ENCODE measurements at regions not wholly inside any gene's neighbourhood (a gene's known extent, or its start where the extent isn't known, plus 50 kb on each side); places are given as distances from the start of the nearest gene placed in this dataset.

DNA sequence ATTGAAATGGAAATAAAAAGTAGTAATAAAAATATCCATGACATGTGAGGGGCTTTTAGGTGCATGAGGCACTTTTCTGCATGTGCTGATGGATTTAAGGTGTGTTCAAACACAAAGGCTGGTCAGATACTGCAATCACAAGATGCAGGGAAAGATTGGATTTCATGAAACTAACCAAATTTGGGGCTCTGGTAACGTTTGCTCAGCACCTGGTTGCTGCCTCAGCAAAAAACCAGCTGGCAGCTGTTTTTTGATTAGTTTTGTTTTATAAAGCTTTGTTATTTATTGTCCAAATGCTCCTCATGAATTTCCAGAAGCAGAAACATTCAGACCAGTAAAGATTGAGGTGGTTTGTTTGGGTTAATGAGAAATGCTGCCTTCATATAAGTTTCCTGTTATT lies 195.7 kb upstream of the NRG3 start:
- H3K4me2 ChIP-seq (ENCODE audit: low read length) = no peak overlapping the region
- H3K9me3 ChIP-seq (ENCODE audit: control insufficient read depth, insufficient read depth, low read length) = no peaks in the 10 kb centered on the region
- no peaks in the 10 kb centered on the region for H3F3A ChIP-seq (ENCODE audit: control insufficient read depth, insufficient read depth)
- H3K4me3 ChIP-seq (ENCODE audit: low read length) = no peak overlapping the region
- TF ChIP-seq, protein P1, sequence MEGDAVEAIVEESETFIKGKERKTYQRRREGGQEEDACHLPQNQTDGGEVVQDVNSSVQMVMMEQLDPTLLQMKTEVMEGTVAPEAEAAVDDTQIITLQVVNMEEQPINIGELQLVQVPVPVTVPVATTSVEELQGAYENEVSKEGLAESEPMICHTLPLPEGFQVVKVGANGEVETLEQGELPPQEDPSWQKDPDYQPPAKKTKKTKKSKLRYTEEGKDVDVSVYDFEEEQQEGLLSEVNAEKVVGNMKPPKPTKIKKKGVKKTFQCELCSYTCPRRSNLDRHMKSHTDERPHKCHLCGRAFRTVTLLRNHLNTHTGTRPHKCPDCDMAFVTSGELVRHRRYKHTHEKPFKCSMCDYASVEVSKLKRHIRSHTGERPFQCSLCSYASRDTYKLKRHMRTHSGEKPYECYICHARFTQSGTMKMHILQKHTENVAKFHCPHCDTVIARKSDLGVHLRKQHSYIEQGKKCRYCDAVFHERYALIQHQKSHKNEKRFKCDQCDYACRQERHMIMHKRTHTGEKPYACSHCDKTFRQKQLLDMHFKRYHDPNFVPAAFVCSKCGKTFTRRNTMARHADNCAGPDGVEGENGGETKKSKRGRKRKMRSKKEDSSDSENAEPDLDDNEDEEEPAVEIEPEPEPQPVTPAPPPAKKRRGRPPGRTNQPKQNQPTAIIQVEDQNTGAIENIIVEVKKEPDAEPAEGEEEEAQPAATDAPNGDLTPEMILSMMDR (IDR thresholded peaks at IDR 0.05; ENCODE audit: low read depth, low read length, poor library complexity, severe bottlenecking) = no peak
- TF ChIP-seq EZH2phosphoT487 (IDR thresholded peaks at IDR 0.05; ENCODE audit: borderline replicate concordance, low read length) = no peak
- H4K20me1 ChIP-seq (ENCODE audit: control insufficient read depth, insufficient read depth, low read depth, low read length) = no peaks in the 10 kb centered on the region
- no peaks in the 10 kb centered on the region for H3K27me3 ChIP-seq (ENCODE audit: control insufficient read depth, low read length)
- no peaks in the 10 kb centered on the region for H3K4me1 ChIP-seq (ENCODE audit: control insufficient read depth, low read length)
- H3K9me2 ChIP-seq (replicated peaks; ENCODE audit: control insufficient read depth, low read length) = no peaks in the 10 kb centered on the region
- H3K79me2 ChIP-seq (ENCODE audit: control insufficient read depth, low read length) = no peaks in the 10 kb centered on the region
- no peak overlapping the region for H3K27ac ChIP-seq (ENCODE audit: low read depth, low read length)
- no peaks in the 10 kb centered on the region for H3K36me3 ChIP-seq (ENCODE audit: control insufficient read depth, low read length)

DNA sequence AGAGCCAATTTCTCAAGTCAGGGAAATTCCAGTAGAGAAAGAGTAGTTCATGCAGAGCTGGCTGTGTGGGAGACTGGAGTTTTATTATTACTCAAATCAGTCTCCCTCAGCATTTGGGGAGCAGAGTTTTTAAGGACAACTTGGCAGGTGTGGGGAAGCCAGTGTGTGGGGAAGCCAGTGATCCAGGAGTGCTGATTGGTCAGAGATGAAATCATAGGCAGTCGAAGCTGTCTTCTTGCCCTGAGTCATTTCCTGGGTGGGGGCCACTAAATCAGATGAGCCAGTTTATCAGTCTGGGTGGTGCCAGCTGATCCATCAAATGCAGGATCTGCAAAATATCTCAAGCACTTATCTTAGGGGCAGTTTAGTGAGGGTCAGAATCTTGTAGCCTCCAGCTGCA lies 194.6 kb upstream of the NRG3 start:
- H3K9me2 ChIP-seq (replicated peaks; ENCODE audit: control insufficient read depth, low read length) = no peaks in the 10 kb centered on the region
- H3K36me3 ChIP-seq (ENCODE audit: control insufficient read depth, low read length) = no peaks in the 10 kb centered on the region
- H3K27ac ChIP-seq (ENCODE audit: low read depth, low read length) = no peak overlapping the region
- H4K20me1 ChIP-seq (ENCODE audit: control insufficient read depth, insufficient read depth, low read depth, low read length) = no peaks in the 10 kb centered on the region
- H3K4me1 ChIP-seq (ENCODE audit: control insufficient read depth, low read length) = no peaks in the 10 kb centered on the region
- no peak overlapping the region for H3K4me3 ChIP-seq (ENCODE audit: low read length)
- H3K27me3 ChIP-seq (ENCODE audit: control insufficient read depth, low read length) = no peaks in the 10 kb centered on the region
- no peaks in the 10 kb centered on the region for H3K79me2 ChIP-seq (ENCODE audit: control insufficient read depth, low read length)
- H3F3A ChIP-seq (ENCODE audit: control insufficient read depth, insufficient read depth) = no peaks in the 10 kb centered on the region
- no peaks in the 10 kb centered on the region for H3K9me3 ChIP-seq (ENCODE audit: control insufficient read depth, insufficient read depth, low read length)
- H3K4me2 ChIP-seq (ENCODE audit: low read length) = no peak overlapping the region
- no peak for TF ChIP-seq EZH2phosphoT487 (IDR thresholded peaks at IDR 0.05; ENCODE audit: borderline replicate concordance, low read length)
- TF ChIP-seq, protein P1 (IDR thresholded peaks at IDR 0.05; ENCODE audit: low read depth, low read length, poor library complexity, severe bottlenecking) = no peak

DNA sequence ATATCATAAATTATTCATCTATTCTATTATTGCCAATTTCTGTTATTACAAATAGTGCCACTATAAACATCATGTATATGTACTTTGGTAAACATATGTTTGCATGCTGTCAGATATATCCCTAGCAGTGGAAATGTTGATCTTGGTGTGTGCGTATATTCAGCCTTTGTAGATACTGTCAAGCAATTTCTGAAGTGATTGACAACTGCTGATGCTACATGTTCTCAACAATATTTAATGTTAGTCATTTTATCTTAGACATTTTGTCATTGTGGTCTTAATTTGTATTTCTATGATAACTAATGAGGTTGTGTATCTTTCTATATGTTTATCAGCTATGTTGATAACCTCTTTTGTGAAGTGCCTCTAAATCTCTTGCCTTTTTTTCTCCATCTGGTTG lies 186.5 kb upstream of the NRG3 start:
- TF ChIP-seq, protein P1 (IDR thresholded peaks at IDR 0.05; ENCODE audit: low read depth, low read length, poor library complexity, severe bottlenecking) = no peak
- TF ChIP-seq EZH2phosphoT487 (IDR thresholded peaks at IDR 0.05; ENCODE audit: borderline replicate concordance, low read length) = no peak
- Histone ChIP-seq H3K4me2 (ENCODE audit: low read length) (no peak overlapping the region), H3K36me3 (ENCODE audit: control insufficient read depth, low read length) (no peaks in the 10 kb centered on the region), H3K27me3 (ENCODE audit: control insufficient read depth, low read length) (no peaks in the 10 kb centered on the region), H4K20me1 (ENCODE audit: control insufficient read depth, insufficient read depth, low read depth, low read length) (no peaks in the 10 kb centered on the region), H3K79me2 (ENCODE audit: control insufficient read depth, low read length) (no peaks in the 10 kb centered on the region), H3K9me2 (replicated peaks; ENCODE audit: control insufficient read depth, low read length) (no peaks in the 10 kb centered on the region), H3K4me3 (ENCODE audit: low read length) (no peak overlapping the region), H3K27ac (ENCODE audit: low read depth, low read length) (no peak overlapping the region), H3K9me3 (ENCODE audit: control insufficient read depth, insufficient read depth, low read length) (no peaks in the 10 kb centered on the region), H3K4me1 (ENCODE audit: control insufficient read depth, low read length) (no peaks in the 10 kb centered on the region), H3F3A (ENCODE audit: control insufficient read depth, insufficient read depth) (no peaks in the 10 kb centered on the region)

All from DOHH2 (cell line).